ENCODE measurements at regions not wholly inside any gene's neighbourhood (a gene's known extent, or its start where the extent isn't known, plus 50 kb on each side); places are given as distances from the start of the nearest gene placed in this dataset.
A peak's percentile ranks its signal among the peaks of the same experiment; 100 is the strongest.

DNA sequence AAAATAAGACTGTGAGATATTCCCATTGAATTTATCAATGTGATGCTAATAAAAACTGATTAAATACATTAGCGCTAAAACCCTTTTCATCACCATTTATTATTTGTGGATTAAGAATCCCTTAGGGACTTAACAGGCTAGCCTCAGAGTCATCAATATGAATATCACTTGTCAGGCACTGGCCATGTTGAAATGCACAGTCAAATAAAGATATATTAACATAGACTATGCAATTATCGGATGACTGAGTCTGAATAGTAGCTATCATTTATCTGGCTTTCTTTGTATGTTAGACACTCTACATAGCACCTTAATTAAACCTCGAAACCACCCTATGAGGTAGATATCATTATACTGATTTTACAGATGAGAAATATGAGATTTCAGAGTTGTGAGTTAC is 213.6 kb downstream of the RDH14 start:
- no peaks in the 10 kb centered on the region for H3K36me3 Mint-ChIP-seq
- H3K27me3 Mint-ChIP-seq = peaks cover 0 to 16% (median 5%) of the 10 kb centered on the region in 5 donors
- DNase-seq = no peak
- no peak overlapping the region for H3K27ac Mint-ChIP-seq
- no peak for ATAC-seq
- H3K9me3 Mint-ChIP-seq = peaks cover 0 to 10% (median 2%) of the 10 kb centered on the region in 9 donors
- H3K4me1 Mint-ChIP-seq = no peaks in the 10 kb centered on the region
- H3K4me3 Mint-ChIP-seq = no peak overlapping the region
- POLR2A ChIA-PET = no interaction called here

DNA sequence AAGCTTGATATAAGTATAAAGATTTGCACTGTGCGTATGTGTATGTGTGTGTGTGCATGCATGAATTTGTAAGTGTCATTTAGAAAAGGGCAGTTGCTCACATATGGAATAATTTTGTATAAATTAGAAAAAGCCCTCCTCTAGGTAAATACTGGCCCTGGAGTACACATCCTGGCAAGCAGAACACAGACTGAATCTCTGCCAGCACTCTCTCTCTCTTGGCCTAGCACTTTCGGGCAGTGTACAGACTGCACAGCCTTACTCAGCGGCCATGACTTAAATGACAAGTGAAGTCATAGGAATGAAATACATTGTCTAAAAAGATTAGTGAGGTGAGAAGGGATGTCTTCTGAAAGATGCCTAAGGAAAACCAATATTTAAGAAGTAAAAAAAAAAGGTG is 214.1 kb downstream of the RDH14 start:
- Mint-ChIP-seq H3K9me3 (peaks cover 0 to 9% (median 2%) of the 10 kb centered on the region in 9 donors), H3K27me3 (peaks cover 0 to 16% (median 5%) of the 10 kb centered on the region in 5 donors), H3K36me3 (no peaks in the 10 kb centered on the region), H3K4me1 (no peaks in the 10 kb centered on the region), H3K4me3 (no peak overlapping the region), H3K27ac (no peak overlapping the region)
- DNase-seq = no peak
- ATAC-seq = no peak
- POLR2A ChIA-PET = no interaction called here

GRCh38 chr2:18345848-18346247 is 214.6 kb downstream of the RDH14 start:
- POLR2A ChIA-PET = no interaction called here
- peaks cover 0 to 9% (median 1%) of the 10 kb centered on the region in 9 donors for H3K9me3 Mint-ChIP-seq
- no peaks in the 10 kb centered on the region for H3K36me3 Mint-ChIP-seq
- no peak for DNase-seq
- peaks cover 0 to 13% (median 4%) of the 10 kb centered on the region in 5 donors for H3K27me3 Mint-ChIP-seq
- ATAC-seq = no peak
- no peak overlapping the region for H3K4me3 Mint-ChIP-seq
- H3K4me1 Mint-ChIP-seq = no peaks in the 10 kb centered on the region
- no peak overlapping the region for H3K27ac Mint-ChIP-seq

DNA sequence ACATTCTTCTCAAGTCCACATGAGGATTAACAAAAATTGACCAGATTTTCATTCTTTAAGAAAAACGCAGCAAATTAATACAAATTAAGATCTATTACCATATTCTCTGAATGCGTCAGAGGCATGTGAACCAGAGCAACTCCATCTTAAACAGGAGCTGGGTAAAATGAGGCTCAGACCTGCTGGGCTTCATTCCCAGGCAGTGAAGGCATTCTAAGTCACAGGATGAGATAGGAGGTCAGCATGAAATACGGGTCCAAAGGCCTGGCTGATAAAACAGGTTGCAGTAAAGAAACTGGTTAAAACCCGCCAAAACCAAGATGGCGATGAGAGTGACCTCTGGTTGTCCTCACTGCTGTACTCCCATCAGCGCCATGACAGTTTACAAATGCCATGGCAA is 217.6 kb downstream of the RDH14 start:
- Mint-ChIP-seq H3K27ac (no peak overlapping the region), H3K36me3 (no peaks in the 10 kb centered on the region), H3K9me3 (peaks cover 0 to 9% (median 0%) of the 10 kb centered on the region in 9 donors), H3K4me1 (no peaks in the 10 kb centered on the region), H3K4me3 (no peak overlapping the region), H3K27me3 (peaks cover 0 to 14% (median 6%) of the 10 kb centered on the region in 5 donors)
- POLR2A ChIA-PET = no interaction called here
- ATAC-seq (no peak), DNase-seq (no peak)

DNA sequence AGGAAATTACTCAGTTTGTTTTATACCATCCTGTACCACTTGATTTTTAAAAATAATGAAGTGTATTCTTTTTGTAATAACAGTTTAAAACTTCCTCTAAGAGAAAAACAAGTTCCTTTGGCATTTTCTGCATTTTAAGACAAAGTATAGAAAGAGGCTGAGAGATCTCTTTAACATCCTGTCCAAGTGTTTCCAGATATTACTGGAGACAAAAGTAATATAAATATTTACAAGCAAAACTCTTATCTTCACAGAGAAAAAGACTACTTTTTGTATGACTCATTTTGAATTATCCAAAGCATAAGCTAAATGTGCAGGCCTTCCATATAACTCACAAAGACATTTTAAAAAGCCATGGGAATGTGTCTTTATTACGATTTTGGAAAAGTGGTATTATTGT is 221.1 kb downstream of the RDH14 start:
- Mint-ChIP-seq H3K27me3 (peaks cover 5 to 15% (median 6%) of the 10 kb centered on the region in 5 donors), H3K4me3 (no peak overlapping the region), H3K4me1 (no peaks in the 10 kb centered on the region), H3K27ac (no peak overlapping the region), H3K9me3 (peaks cover 0 to 9% (median 0%) of the 10 kb centered on the region in 9 donors), H3K36me3 (no peaks in the 10 kb centered on the region)
- DNase-seq (no peak), ATAC-seq (no peak)
- POLR2A ChIA-PET = no interaction called here

GRCh38 chr2:18336975-18337374 is 223.5 kb downstream of the RDH14 start:
- no peaks in the 10 kb centered on the region for H3K4me1 Mint-ChIP-seq
- H3K9me3 Mint-ChIP-seq = peaks cover 0 to 4% (median 0%) of the 10 kb centered on the region in 9 donors
- peaks cover 5 to 15% (median 5%) of the 10 kb centered on the region in 5 donors for H3K27me3 Mint-ChIP-seq
- POLR2A ChIA-PET = no interaction called here
- H3K36me3 Mint-ChIP-seq = no peaks in the 10 kb centered on the region
- DNase-seq (no peak), ATAC-seq (no peak)
- H3K4me3 Mint-ChIP-seq = no peak overlapping the region
- no peak overlapping the region for H3K27ac Mint-ChIP-seq

DNA sequence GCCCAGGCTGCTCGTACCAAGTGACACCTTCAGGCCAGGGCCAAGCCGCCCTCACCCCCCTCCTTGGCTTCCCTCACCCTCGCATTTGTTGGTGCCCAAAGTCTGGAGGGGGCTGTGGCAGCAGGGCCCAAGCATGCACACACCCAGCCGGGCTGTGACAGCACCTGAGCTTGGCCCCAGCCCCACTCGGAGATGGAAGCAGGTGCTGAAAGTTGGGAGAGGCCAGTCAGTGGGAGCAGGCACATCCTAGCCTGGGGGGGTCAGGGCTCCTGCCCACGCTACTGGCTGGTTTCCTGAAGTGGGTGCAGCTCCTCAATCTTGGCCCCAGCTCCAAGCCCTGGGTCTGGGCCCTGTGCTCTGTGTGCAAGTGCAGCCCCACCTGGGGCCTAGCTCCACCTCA is 228.0 kb downstream of the RDH14 start:
- ATAC-seq = no peak
- H3K27me3 Mint-ChIP-seq = peaks cover 0 to 15% (median 2%) of the 10 kb centered on the region in 5 donors
- H3K36me3 Mint-ChIP-seq = no peaks in the 10 kb centered on the region
- H3K4me3 Mint-ChIP-seq = no peak overlapping the region
- H3K4me1 Mint-ChIP-seq = no peaks in the 10 kb centered on the region
- no peak for DNase-seq
- no peak overlapping the region for H3K27ac Mint-ChIP-seq
- POLR2A ChIA-PET = no interaction called here
- no peaks in the 10 kb centered on the region for H3K9me3 Mint-ChIP-seq

- no peaks in the 10 kb centered on the region for H3K4me1 Mint-ChIP-seq
- H3K36me3 Mint-ChIP-seq = no peaks in the 10 kb centered on the region
- H3K27me3 Mint-ChIP-seq = no peaks in the 10 kb centered on the region
- ATAC-seq (no peak), DNase-seq (no peak)
- no peak overlapping the region for H3K4me3 Mint-ChIP-seq
- H3K27ac Mint-ChIP-seq = no peak overlapping the region
- no peaks in the 10 kb centered on the region for H3K9me3 Mint-ChIP-seq
- POLR2A ChIA-PET = no interaction called here
These were observed 235.3 kb downstream of the RDH14 start for GRCh38 chr2:18325118-18325517.

- ATAC-seq = no peak
- POLR2A ChIA-PET = no interaction called here
- Mint-ChIP-seq H3K36me3 (no peaks in the 10 kb centered on the region), H3K4me3 (no peak overlapping the region), H3K4me1 (peaks cover 0 to 3% (median 0%) of the 10 kb centered on the region in 4 donors), H3K27ac (peak overlapping the region in 1 of 10 donors; percentile 36), H3K27me3 (peaks cover 0 to 8% (median 0%) of the 10 kb centered on the region in 5 donors), H3K9me3 (peaks cover 0 to 4% (median 0%) of the 10 kb centered on the region in 9 donors)
- no peak for DNase-seq
These were observed 240.5 kb downstream of the RDH14 start for GRCh38 chr2:18319987-18320386.

DNA sequence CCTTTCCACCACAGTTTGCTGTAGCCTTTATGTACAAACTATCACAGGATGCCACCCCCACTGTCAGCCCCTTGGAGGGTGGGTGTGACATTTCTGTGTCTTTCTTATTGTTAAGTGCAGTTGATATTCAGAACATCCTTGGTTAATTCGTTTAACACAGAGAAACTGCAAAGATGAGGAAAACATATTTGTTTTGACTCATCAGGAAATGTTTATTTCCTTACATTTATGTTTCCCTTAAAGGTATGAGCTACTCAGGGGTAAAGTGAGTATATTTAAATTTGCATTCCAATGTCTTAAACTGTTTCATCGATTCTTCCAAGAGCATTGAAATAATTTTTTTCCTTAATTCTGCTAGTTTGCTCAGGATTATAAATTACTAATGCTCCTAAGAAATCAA is 243.4 kb downstream of the RDH14 start:
- Mint-ChIP-seq H3K4me1 (peaks cover 0 to 3% (median 0%) of the 10 kb centered on the region in 4 donors), H3K36me3 (no peaks in the 10 kb centered on the region), H3K27ac (no peak overlapping the region), H3K27me3 (peaks cover 0 to 12% (median 1%) of the 10 kb centered on the region in 5 donors), H3K9me3 (peaks cover 0 to 7% (median 0%) of the 10 kb centered on the region in 9 donors), H3K4me3 (no peak overlapping the region)
- no peak for DNase-seq
- no peak for ATAC-seq
- POLR2A ChIA-PET = no interaction called here

DNA sequence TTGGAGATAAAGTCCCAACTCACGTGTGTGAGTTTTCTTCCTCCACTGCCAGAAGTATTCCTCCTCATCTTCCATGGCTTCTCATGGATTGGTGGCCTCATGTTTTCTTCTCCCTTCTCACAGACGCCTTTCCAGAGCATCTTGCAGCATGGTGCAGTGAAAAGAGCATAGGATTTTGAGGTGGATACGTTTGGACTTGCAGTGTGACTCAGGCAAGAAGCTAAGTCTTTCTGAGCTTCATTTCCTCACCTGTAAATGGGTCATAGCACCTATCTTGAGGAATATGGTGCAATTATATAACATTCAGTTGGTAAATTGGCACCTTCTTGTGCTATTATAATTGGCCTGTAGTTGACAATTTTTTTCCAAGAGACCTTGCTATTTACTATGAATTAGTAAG is 247.6 kb downstream of the RDH14 start:
- no peak for ATAC-seq
- POLR2A ChIA-PET = no interaction called here

DNA sequence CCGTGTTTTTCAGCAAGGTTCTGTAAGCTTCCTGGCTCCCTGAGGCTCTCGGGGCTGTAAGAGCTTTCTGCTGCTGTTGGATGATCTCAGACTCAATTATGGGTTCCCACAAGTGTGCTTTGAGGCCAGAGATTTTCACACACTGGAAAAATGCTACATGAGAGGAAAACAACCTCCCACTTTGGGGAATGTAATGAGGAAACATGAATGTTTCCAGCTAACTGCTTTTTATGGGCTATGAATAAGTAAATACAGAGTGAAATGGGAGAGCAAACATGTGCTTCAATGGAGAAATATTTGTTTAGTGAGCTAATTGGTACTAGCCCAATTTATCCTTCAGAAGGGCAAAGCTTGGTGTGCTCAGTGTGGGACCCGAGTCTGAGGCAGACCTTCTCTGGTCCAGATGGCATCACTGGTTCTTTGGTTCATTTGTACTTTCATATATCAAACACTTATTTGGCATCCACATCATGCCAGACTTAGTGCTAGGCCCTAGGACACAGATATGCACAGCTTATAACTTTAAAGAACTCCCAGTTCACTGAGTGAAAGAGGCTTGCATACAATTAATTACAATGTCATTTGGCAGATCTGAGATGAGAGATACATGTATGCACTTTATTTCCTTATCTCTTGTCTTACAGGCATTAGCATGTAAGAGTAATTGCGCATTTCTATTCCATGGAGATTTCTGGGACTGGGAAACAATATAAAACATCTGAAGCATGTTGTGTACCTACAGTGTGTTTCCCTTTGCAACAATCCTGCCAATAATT is 248.8 kb downstream of the RDH14 start:
- Mint-ChIP-seq H3K36me3 (no peaks in the 10 kb centered on the region), H3K4me1 (no peaks in the 10 kb centered on the region), H3K27me3 (peaks cover 2 to 19% (median 8%) of the 10 kb centered on the region in 5 donors), H3K9me3 (peaks cover 0 to 9% (median 0%) of the 10 kb centered on the region in 9 donors), H3K27ac (no peak overlapping the region), H3K4me3 (no peak overlapping the region)
- DNase-seq = no peak
- POLR2A ChIA-PET = no interaction called here
- ATAC-seq = no peak

More for the DNA sequence above, 247.6 kb downstream of the RDH14 start:
- DNase-seq = no peak
- Mint-ChIP-seq H3K27me3 (peaks cover 2 to 19% (median 8%) of the 10 kb centered on the region in 5 donors), H3K36me3 (no peaks in the 10 kb centered on the region), H3K4me1 (no peaks in the 10 kb centered on the region), H3K9me3 (peaks cover 0 to 7% (median 0%) of the 10 kb centered on the region in 9 donors), H3K27ac (no peak overlapping the region), H3K4me3 (no peak overlapping the region)

DNA sequence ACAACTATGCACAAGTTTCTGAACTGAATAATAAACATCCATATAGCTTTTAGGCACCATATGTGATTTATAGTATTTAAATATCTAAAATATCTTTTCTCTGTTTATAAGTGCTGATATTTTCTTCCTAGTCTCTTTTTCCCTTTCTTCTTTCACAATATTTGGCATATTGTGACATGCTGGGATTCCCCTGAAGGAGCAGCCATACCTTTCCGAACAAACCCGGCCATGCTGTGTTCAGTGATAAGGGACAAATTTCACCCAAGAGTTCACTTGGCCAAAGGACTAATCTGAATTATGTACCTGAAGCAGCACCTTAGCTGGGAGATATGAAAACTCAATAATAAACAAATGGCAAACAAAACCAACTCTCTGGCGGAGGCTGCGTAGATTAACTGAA is 250.8 kb downstream of the RDH14 start:
- ATAC-seq (no peak), DNase-seq (no peak)
- no peak overlapping the region for H3K4me3 Mint-ChIP-seq
- H3K27ac Mint-ChIP-seq = no peak overlapping the region
- no peaks in the 10 kb centered on the region for H3K4me1 Mint-ChIP-seq
- POLR2A ChIA-PET = no interaction called here
- H3K27me3 Mint-ChIP-seq = peaks cover 2 to 26% (median 8%) of the 10 kb centered on the region in 5 donors
- H3K9me3 Mint-ChIP-seq = peaks cover 0 to 9% (median 0%) of the 10 kb centered on the region in 9 donors
- no peaks in the 10 kb centered on the region for H3K36me3 Mint-ChIP-seq

- POLR2A ChIA-PET = no interaction called here
- DNase-seq = no peak
- H3K27ac Mint-ChIP-seq = no peak overlapping the region
These were observed 251.3 kb downstream of the RDH14 start for GRCh38 chr2:18309188-18309587.

More at GRCh38 chr2:18309188-18309587, 251.3 kb downstream of the RDH14 start:
- H3K4me3 Mint-ChIP-seq = no peak overlapping the region
- peaks cover 2 to 26% (median 8%) of the 10 kb centered on the region in 5 donors for H3K27me3 Mint-ChIP-seq
- peaks cover 0 to 9% (median 0%) of the 10 kb centered on the region in 9 donors for H3K9me3 Mint-ChIP-seq
- H3K36me3 Mint-ChIP-seq = no peaks in the 10 kb centered on the region
- H3K4me1 Mint-ChIP-seq = no peaks in the 10 kb centered on the region
- no peak for ATAC-seq

All from naive thymus-derived CD8-positive, alpha-beta T cell (primary cell).